Tongue (tissue), 1 donor: ENCODE measurements at regions not wholly inside any gene's neighbourhood (a gene's known extent, or its start where the extent isn't known, plus 50 kb on each side); places are given as distances from the start of the nearest gene placed in this dataset.
A peak's percentile ranks its signal among the peaks of the same experiment; 100 is the strongest.
"Not testable (repeated sequence)": the region's sequence is repeated elsewhere in the genome, so short reads cannot be mapped to it uniquely, and the experiment has no call there.

Source experiments
- DNase-seq: peaks from one replicate; pipeline ENCODE4 v3.0.0-alpha.2; 2015

- no peak for DNase-seq
Observed at GRCh38 chr3:72533591-72534473, 314.4 kb downstream of the SHQ1 start.

GRCh38 chr3:72530426-72530825 lies 317.8 kb downstream of the SHQ1 start:
- no peak for DNase-seq

- DNase-seq, result no peak
Observed at GRCh38 chr3:72529081-72529480, 319.2 kb downstream of the SHQ1 start.

GRCh38 chr3:72523429-72524151 lies 324.7 kb downstream of the SHQ1 start:
- no peak for DNase-seq

- DNase-seq, result no peak
Observed at GRCh38 chr3:72520690-72521308, 327.4 kb downstream of the SHQ1 start.

- DNase-seq, result no peak
Observed at GRCh38 chr3:72519946-72520604, 328.2 kb downstream of the SHQ1 start.

- DNase-seq, result peak; percentile 33
Observed at GRCh38 chr3:72517921-72518424, 330.3 kb downstream of the SHQ1 start.

GRCh38 chr3:72517336-72517735 lies 330.9 kb downstream of the SHQ1 start:
- no peak for DNase-seq

- no peak for DNase-seq
Observed at GRCh38 chr3:72516361-72516760, 331.9 kb downstream of the SHQ1 start.

- DNase-seq, result no peak
Observed at GRCh38 chr3:72515941-72516340, 332.3 kb downstream of the SHQ1 start.

- peak; percentile 24 for DNase-seq
Observed at GRCh38 chr3:72515281-72515680, 333.0 kb downstream of the SHQ1 start.

- no peak for DNase-seq
Observed at GRCh38 chr3:72510247-72510646, 338.0 kb downstream of the SHQ1 start.

- no peak for DNase-seq
Observed at GRCh38 chr3:72505539-72506405, 342.5 kb downstream of the SHQ1 start.

- not testable (repeated sequence) for DNase-seq
Observed at GRCh38 chr3:72497501-72497900, 350.7 kb downstream of the SHQ1 start.

- no peak for DNase-seq
Observed at GRCh38 chr3:72496051-72496670, 352.1 kb downstream of the SHQ1 start.

GRCh38 chr3:72494626-72495025 lies 353.6 kb downstream of the SHQ1 start:
- no peak for DNase-seq

GRCh38 chr3:72494130-72494529 lies 354.1 kb downstream of the SHQ1 start:
- no peak for DNase-seq

- DNase-seq, result no peak
Observed at GRCh38 chr3:72492240-72492639, 356.0 kb downstream of the SHQ1 start.

- no peak for DNase-seq
Observed at GRCh38 chr3:72490688-72491435, 357.4 kb downstream of the SHQ1 start.

- no peak for DNase-seq
Observed at GRCh38 chr3:72489901-72490300, 358.3 kb downstream of the SHQ1 start.
